Heart right ventricle (tissue), 16 donors: ENCODE measurements at regions not wholly inside any gene's neighbourhood (a gene's known extent, or its start where the extent isn't known, plus 50 kb on each side); places are given as distances from the start of the nearest gene placed in this dataset.

Experiments
- ATAC-seq, 8 donors: fragments of 200-7000 bp; cut with Tn5 transposase; one replicate each; pipeline ENCODE4 v1.9.1; 2020; ENCODE audit warnings: mild to moderate bottlenecking in 8 of 8, moderate library complexity in 8 of 8, moderate number of reproducible peaks in 1 of 8
- DNase-seq, 2 donors: peaks; one replicate each; pipeline ENCODE4 v3.0.0-alpha.2; 2020
- H3K27ac ChIP-seq, 10 donors: fragments of 200-600 bp; sonication (generic) in 2 of 10; one replicate each; pipeline versions ENCODE4 v1.5.0 to v1.8.0; 2020 to 2022; ENCODE audit warnings: mild to moderate bottlenecking in 3 of 10
- H3K27me3 ChIP-seq, 7 donors: fragments of 200-600 bp; one replicate each; pipeline ENCODE4 v1.8.0; 2021 to 2022; ENCODE audit warnings: mild to moderate bottlenecking in 2 of 7
- H3K36me3 ChIP-seq, 9 donors: fragments of 200-600 bp; sonication (generic) in 1 of 9; one replicate each; pipeline versions ENCODE4 v1.5.0 to v1.8.0; 2020 to 2022; ENCODE audit warnings: mild to moderate bottlenecking in 2 of 9
- H3K4me1 ChIP-seq, 9 donors: fragments of 200-600 bp; sonication (generic) in 1 of 9; one replicate each; pipeline versions ENCODE4 v1.5.0 to v1.8.0; 2020 to 2022; ENCODE audit warnings: mild to moderate bottlenecking in 4 of 9
- H3K4me3 ChIP-seq, 10 donors: fragments of 200-600 bp; sonication (generic) in 2 of 10; one replicate each; pipeline versions ENCODE4 v1.5.0 to v1.8.0; 2020 to 2022; ENCODE audit warnings: mild to moderate bottlenecking in 7 of 10, moderate library complexity in 2 of 10
- H3K9me3 ChIP-seq, 11 donors: fragments of 200-600 bp in 10 of 11; sonication (generic) in 2 of 11; one replicate each; pipeline versions ENCODE4 v1.5.0 to v1.8.0; 2013 to 2022; ENCODE audit warnings: mild to moderate bottlenecking in 2 of 11, control low read depth in 1 of 11, moderate library complexity in 1 of 11
- CTCF ChIP-seq, 9 donors: fragments of 200-600 bp; sonication (generic) in 2 of 9; IDR thresholded peaks; one replicate each; pipeline versions ENCODE4 v1.5.0 to v1.8.0; 2021 to 2022; ENCODE audit warnings: antibody characterized with exemption in 9 of 9, mild to moderate bottlenecking in 5 of 9, moderate library complexity in 1 of 9
- WGBS, 2 donors: extraction: QIAGEN DNeasy Blood & Tissue Kit; methylation state at CpG; one replicate each; pipeline ENCODE4 v1.1.7; 2013; ENCODE audit warnings: inconsistent platforms in 1 of 2; 5-methylcytosine and 5-hydroxymethylcytosine counted together
- intact Hi-C, 10 donors: fragments of 100-400 bp; cut with DNase I; formaldehyde crosslinking; loops; one replicate each; pipeline versions ENCODE4 v1.11.1 to v1.14.2; 2022
- donor health status: Arrhythmogenic right ventricular cardiomyopathy.
- donor health status: ischemic (EF 13 %, LVEDD 7.1; RV severe dilation, severe dysfunction).
- donor health status: healthy with polysubstance abuse.
- donor health status: DM: no; HTN: yes; CAD: no.
- donor health status: DM: no; HTN: no; CAD: no.
- donor health status: ischemic (EF 25% LVEDD 6.9; RV normal size, moderate dysfunction).
- donor health status: ischemic (EF 25% LVEDD 5.7; RV mildly dilated, moderate dysfunction).
- donor health status: healthy.
- donor health status: DM: yes; HTN: yes; CAD: no.
- donor health status: Ischemic cardiomyopathy.
- donor health status: ischemic (EF 35%, LVEDD 5.7; RV mildly dilated, moderate dysfunction).
- donor health status: nonischemic (EF 11% LVEDD 7.7; RV severe dilation, severe dysfunction).
- donor health status: DM: yes; HTN: yes; CAD: no.
- donor health status: PGD.
- donor health status: ischemic (EF 29% LVEDD 5.4; RV normal size, mild dysfunction).
- donor health status: nonischemic (EF 23%, LVEDD 6.1; RV moderate dilation, normal function).

DNA sequence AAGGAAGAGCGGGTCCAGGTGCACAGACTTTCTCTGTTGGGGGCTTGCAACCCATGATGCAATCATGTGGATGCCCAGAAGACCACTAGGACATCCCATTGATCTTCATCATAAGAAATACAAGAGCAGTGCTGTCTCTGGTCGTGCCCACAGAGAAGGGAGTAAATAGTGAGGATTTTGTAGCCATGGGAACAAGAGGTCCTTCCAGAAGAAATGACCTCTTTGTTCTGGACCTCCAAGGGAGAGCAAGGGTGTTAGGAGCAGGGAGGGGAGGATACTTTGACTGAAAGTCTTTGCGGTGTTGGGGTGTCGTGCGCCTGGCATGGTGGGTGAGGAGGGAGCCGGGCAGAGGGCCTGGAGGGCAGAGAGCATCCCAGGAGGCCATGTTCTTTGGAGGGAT is 55.0 kb upstream of the EN2 start:
- H3K27me3 ChIP-seq = peaks cover 11 to 80% (median 69%) of the 10 kb centered on the region in 7 donors
- H3K27ac ChIP-seq = no peak overlapping the region
- no peak for ATAC-seq
- no peak for TF ChIP-seq CTCF (IDR thresholded peaks at IDR 0.05)
- no peak for DNase-seq
- no peaks in the 10 kb centered on the region for H3K36me3 ChIP-seq
- H3K4me3 ChIP-seq = no peak overlapping the region
- H3K9me3 ChIP-seq = peaks cover 0 to 8% (median 0%) of the 10 kb centered on the region in 11 donors
- no peaks in the 10 kb centered on the region for H3K4me1 ChIP-seq
- 79% methylated on average over 6 of the region's 6 CpGs for WGBS, 2 donors
- intact Hi-C loops = no loop called here

- Histone ChIP-seq H3K27ac (no peak overlapping the region), H3K4me1 (no peaks in the 10 kb centered on the region), H3K36me3 (no peaks in the 10 kb centered on the region), H3K9me3 (peaks cover 0 to 8% (median 0%) of the 10 kb centered on the region in 11 donors), H3K4me3 (no peak overlapping the region), H3K27me3 (peaks cover 11 to 80% (median 75%) of the 10 kb centered on the region in 7 donors)
- WGBS, 2 donors = 70 to 76% methylated on average over 14 of the region's 14 CpGs
- DNase-seq (no peak), ATAC-seq (no peak)
- intact Hi-C loops = no loop called here
- no peak for TF ChIP-seq CTCF (IDR thresholded peaks at IDR 0.05)
Measured at GRCh38 chr7:155404976-155405375, 53.0 kb upstream of the EN2 start.

DNA sequence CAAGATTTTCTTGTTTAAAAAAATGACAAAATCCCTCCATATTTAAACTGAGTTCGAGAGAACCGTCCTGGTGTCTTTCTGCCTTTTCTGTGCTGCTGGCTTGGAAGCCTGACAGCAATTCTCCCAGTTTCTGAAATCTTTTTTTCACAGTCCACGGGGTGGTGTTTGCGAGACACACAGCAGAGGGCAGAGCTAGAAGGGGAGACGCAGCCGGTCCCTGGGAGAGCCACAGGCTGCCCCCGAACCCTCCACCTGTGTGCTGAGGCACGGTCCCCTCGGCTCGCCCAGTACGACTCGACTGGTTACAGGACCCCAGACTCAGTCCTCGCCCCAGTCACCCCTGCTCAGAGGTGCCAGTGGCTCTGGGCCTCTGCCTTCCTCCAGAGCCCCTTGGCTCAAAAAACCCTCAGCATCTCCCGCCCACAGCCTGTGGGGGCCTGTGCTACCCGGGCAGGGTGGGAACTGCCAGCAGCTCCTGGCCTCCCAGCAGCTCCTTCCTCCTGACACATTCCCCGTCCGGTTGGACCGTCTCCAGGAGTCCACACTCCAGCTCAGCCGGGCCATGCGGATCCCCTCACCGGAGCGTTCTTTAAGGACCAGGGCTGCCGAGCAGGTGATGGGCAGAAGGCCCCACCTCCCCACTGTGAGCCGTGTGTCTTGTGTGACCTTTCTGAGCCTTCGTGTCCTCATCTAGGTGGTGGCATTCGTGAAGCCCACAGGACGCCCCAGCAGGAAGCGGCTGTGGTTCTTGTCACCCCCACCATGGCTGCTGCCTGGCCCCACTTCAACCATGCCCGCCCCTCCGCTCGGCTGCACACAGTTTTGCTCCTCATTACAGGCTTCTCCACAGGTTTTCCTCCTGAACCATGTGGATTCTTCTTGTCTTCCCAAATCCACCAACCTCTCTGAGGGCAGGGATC is 52.3 kb upstream of the EN2 start:
- no peaks in the 10 kb centered on the region for H3K4me1 ChIP-seq
- ATAC-seq (no peak), DNase-seq (no peak)
- 31 to 32% methylated on average over 31 of the region's 31 CpGs for WGBS, 2 donors
- H3K27ac ChIP-seq = no peak overlapping the region
- peaks cover 11 to 80% (median 78%) of the 10 kb centered on the region in 7 donors for H3K27me3 ChIP-seq
- no peaks in the 10 kb centered on the region for H3K36me3 ChIP-seq
- intact Hi-C loops = no loop called here
- H3K9me3 ChIP-seq = peaks cover 0 to 8% (median 0%) of the 10 kb centered on the region in 11 donors
- H3K4me3 ChIP-seq = no peak overlapping the region
- peak in 1 of 9 donors; percentile 7 for TF ChIP-seq CTCF (IDR thresholded peaks at IDR 0.05)

- no peaks in the 10 kb centered on the region for H3K36me3 ChIP-seq
- ATAC-seq (no peak), DNase-seq (no peak)
- peaks cover 11 to 80% (median 77%) of the 10 kb centered on the region in 7 donors for H3K27me3 ChIP-seq
- H3K4me3 ChIP-seq = no peak overlapping the region
- no peak for TF ChIP-seq CTCF (IDR thresholded peaks at IDR 0.05)
- H3K9me3 ChIP-seq = no peaks in the 10 kb centered on the region
- H3K4me1 ChIP-seq = no peaks in the 10 kb centered on the region
- intact Hi-C loops = no loop called here
- no peak overlapping the region for H3K27ac ChIP-seq
- WGBS, 2 donors = 90% methylated on average over 1 of the region's 2 CpGs; no CpG with 5 or more reads in 1 of the 2 donors
Measured at GRCh38 chr7:155407799-155408198, 50.1 kb upstream of the EN2 start.
